Prostate gland (tissue), 2 donors: ENCODE measurements at regions not wholly inside any gene's neighbourhood (a gene's known extent, or its start where the extent isn't known, plus 50 kb on each side); places are given as distances from the start of the nearest gene placed in this dataset.
"Not testable (repeated sequence)": the region's sequence is repeated elsewhere in the genome, so short reads cannot be mapped to it uniquely, and the experiment has no call there.

ENCODE experiments used
- DNase-seq: peaks from one replicate; pipeline ENCODE4 v3.0.0-alpha.2; 2019; ENCODE audit warnings: low spot score
- H3K27ac ChIP-seq, 2 donors: fragments of 200-600 bp; sonication (generic); 2 replicates each; pipeline ENCODE4 v1.5.1; 2017 to 2019
- H3K27me3 ChIP-seq: fragments of 200-600 bp; sonication (generic); replicated peaks from 2 replicates; pipeline ENCODE4 v1.5.1; 2019; ENCODE audit not compliant: insufficient read depth
- H3K36me3 ChIP-seq, 2 donors: fragments of 200-600 bp; sonication (generic); 1 replicate in 1 of 2; 2 replicates in 1 of 2; pipeline versions ENCODE4 v1.5.1 to v1.8.1; 2017 to 2019
- H3K4me1 ChIP-seq: fragments of 200-600 bp; sonication (generic); replicated peaks from 2 replicates; pipeline ENCODE4 v1.5.1; 2019
- H3K4me3 ChIP-seq, 2 donors: fragments of 200-600 bp; sonication (generic); 2 replicates each; pipeline ENCODE4 v1.5.1; 2017 to 2019
- H3K9me3 ChIP-seq: fragments of 200-600 bp; sonication (generic); 2 replicates; pipeline ENCODE4 v1.5.1; 2017
- CTCF ChIP-seq, 4 experiments: fragments of 200-600 bp in 2 of 4; fragments of 450-650 bp in 2 of 4; sonication (generic) in 2 of 4; IDR thresholded peaks; 1 replicate in 3 of 4; 2 replicates in 1 of 4; pipeline ENCODE4 v1.5.1; 2016 to 2019; ENCODE audit warnings: antibody characterized with exemption in 4 of 4, mild to moderate bottlenecking in 2 of 4, moderate library complexity in 2 of 4
- POLR2A ChIP-seq: fragments of 450-650 bp; IDR thresholded peaks from one replicate; pipeline ENCODE4 v1.6.1; 2016; ENCODE audit warnings: antibody characterized with exemption, mild to moderate bottlenecking
- POLR2AphosphoS5 ChIP-seq: sonication (generic); formaldehyde crosslinking; IDR thresholded peaks from one replicate; pipeline ENCODE4 v1.6.1; 2017; ENCODE audit warnings: antibody characterized with exemption
- WGBS: methylation state at CpG from one replicate; pipeline ENCODE4 v1.1.5; 2018; 5-methylcytosine and 5-hydroxymethylcytosine counted together
- intact Hi-C: fragments of 100-400 bp; cut with DNase I; formaldehyde crosslinking; loops from one replicate; pipeline ENCODE4 v1.14.2; 2022

GRCh38 chr6:12490904-12491571 is 200.9 kb downstream of the EDN1 start:
- H3K27ac ChIP-seq, result no peak overlapping the region
- H3K4me1 ChIP-seq, result no peaks in the 10 kb centered on the region
- no peaks in the 10 kb centered on the region for H3K36me3 ChIP-seq
- no peak for DNase-seq
- H3K27me3 ChIP-seq, result peaks cover 3% of the 10 kb centered on the region
- H3K9me3 ChIP-seq, result no peaks in the 10 kb centered on the region
- TF ChIP-seq POLR2A, result no peak
- no peak for TF ChIP-seq POLR2AphosphoS5
- no peak for TF ChIP-seq CTCF (IDR thresholded peaks at IDR 0.05)
- H3K4me3 ChIP-seq, result no peak overlapping the region
- intact Hi-C loops, result no loop called here
- 66% methylated on average over 2 of the region's 2 CpGs for WGBS

DNA sequence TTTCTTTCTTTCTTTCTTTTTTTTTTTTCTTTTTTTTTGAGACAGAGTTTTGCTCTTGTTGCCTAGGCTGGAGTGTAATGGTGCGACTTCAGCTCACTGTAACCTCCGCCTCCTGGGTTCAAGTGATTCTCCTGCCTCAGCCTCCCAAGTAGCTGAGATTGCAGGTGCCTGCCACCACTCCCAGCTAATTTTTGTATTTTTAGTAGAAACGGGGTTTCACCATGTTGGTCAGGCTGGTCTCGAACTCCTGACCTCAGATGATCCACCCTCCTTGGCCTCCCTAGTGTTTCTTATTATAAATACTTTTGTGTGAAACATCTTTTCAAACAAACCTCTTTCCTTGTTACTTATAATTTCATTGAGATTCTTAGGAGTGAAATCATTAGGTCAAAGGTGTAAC is 202.8 kb downstream of the EDN1 start:
- H3K9me3 ChIP-seq, DNase-seq, H3K4me1 ChIP-seq, H3K27ac ChIP-seq, H3K27me3 ChIP-seq, H3K36me3 ChIP-seq, H3K4me3 ChIP-seq, intact Hi-C loops: not testable (repeated sequence)
- WGBS, result 87% methylated on average over 4 of the region's 4 CpGs

GRCh38 chr6:12493446-12493845 is 203.3 kb downstream of the EDN1 start:
- WGBS, result 94% methylated on average over 4 of the region's 4 CpGs
- Histone ChIP-seq H3K9me3 (no peaks in the 10 kb centered on the region), H3K27ac (no peak overlapping the region), H3K27me3 (peaks cover 3% of the 10 kb centered on the region), H3K4me3 (no peak overlapping the region), H3K4me1 (no peaks in the 10 kb centered on the region), H3K36me3 (no peaks in the 10 kb centered on the region)
- no peak for TF ChIP-seq CTCF (IDR thresholded peaks at IDR 0.05)
- TF ChIP-seq POLR2AphosphoS5, result no peak
- no peak for TF ChIP-seq POLR2A
- intact Hi-C loops, result no loop called here
- no peak for DNase-seq

- H3K9me3 ChIP-seq, result no peaks in the 10 kb centered on the region
- 95% methylated on average over 7 of the region's 7 CpGs for WGBS
- DNase-seq, result no peak
- no peaks in the 10 kb centered on the region for H3K4me1 ChIP-seq
- no peak overlapping the region for H3K4me3 ChIP-seq
- H3K27ac ChIP-seq, result no peak overlapping the region
- intact Hi-C loops, result no loop called here
- no peaks in the 10 kb centered on the region for H3K36me3 ChIP-seq
- peaks cover 3% of the 10 kb centered on the region for H3K27me3 ChIP-seq
- TF ChIP-seq POLR2A (no peak), POLR2AphosphoS5 (no peak), CTCF (IDR thresholded peaks at IDR 0.05) (no peak)
Observed at GRCh38 chr6:12494161-12494560, 204.0 kb downstream of the EDN1 start.

DNA sequence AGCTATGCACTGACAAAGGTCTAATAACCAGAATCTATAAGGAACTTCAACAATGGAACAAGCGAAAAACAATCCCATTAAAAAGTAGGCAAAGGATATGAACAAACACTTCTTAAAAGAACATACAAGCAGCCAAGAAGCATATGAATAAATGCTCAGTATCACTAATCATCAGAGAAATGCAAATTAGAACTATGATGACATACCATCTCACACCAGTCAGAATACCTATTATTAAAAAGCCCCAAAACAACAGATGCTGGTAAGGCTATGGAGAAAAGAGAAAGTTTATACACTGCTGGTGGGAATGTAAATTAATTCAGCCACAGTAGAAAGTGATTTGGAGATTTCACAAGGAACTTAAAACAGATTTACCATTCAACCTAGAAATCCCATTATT is 211.8 kb downstream of the EDN1 start:
- intact Hi-C loops, result no loop called here
- Histone ChIP-seq H3K4me1 (no peaks in the 10 kb centered on the region), H3K9me3 (no peaks in the 10 kb centered on the region), H3K27me3 (no peaks in the 10 kb centered on the region), H3K36me3 (no peaks in the 10 kb centered on the region), H3K27ac (no peak overlapping the region), H3K4me3 (no peak overlapping the region)
- DNase-seq, result no peak
- TF ChIP-seq POLR2A, result no peak
- no peak for TF ChIP-seq POLR2AphosphoS5
- TF ChIP-seq CTCF (IDR thresholded peaks at IDR 0.05), result no peak
- 91% methylated on average over 1 of the region's 1 CpG for WGBS
